Parathyroid adenoma (tissue), 2 donors: ENCODE measurements at regions not wholly inside any gene's neighbourhood (a gene's known extent, or its start where the extent isn't known, plus 50 kb on each side); places are given as distances from the start of the nearest gene placed in this dataset.

Source experiments
- H2AFZ ChIP-seq: fragments of 300-600 bp; sonication (generic); one replicate; pipeline ENCODE4 v1.7.0; 2017; ENCODE audit warnings: antibody characterized with exemption, mild to moderate bottlenecking
- H3K27ac ChIP-seq: fragments of 300-600 bp; sonication (generic); one replicate; pipeline ENCODE4 v1.7.0; 2017
- H3K27me3 ChIP-seq: fragments of 300-600 bp; sonication (generic); one replicate; pipeline ENCODE4 v1.7.0; 2017; ENCODE audit warnings: low read length; ENCODE audit not compliant: control insufficient read depth, insufficient read depth
- H3K36me3 ChIP-seq: fragments of 300-600 bp; sonication (generic); one replicate; pipeline ENCODE4 v1.7.0; 2017; ENCODE audit warnings: low read length; ENCODE audit not compliant: control insufficient read depth, insufficient read depth
- H3K4me1 ChIP-seq: fragments of 300-600 bp; sonication (generic); one replicate; pipeline ENCODE4 v1.7.0; 2017; ENCODE audit warnings: control low read depth
- H3K4me2 ChIP-seq: fragments of 300-600 bp; sonication (generic); one replicate; pipeline ENCODE4 v1.7.0; 2017; ENCODE audit warnings: low read length
- H3K4me3 ChIP-seq: fragments of 300-600 bp; sonication (generic); one replicate; pipeline ENCODE4 v1.7.0; 2017; ENCODE audit warnings: low read depth, low read length
- H3K79me2 ChIP-seq: fragments of 300-600 bp; sonication (generic); one replicate; pipeline ENCODE4 v1.7.0; 2017; ENCODE audit warnings: control low read depth
- H3K9ac ChIP-seq: fragments of 300-600 bp; sonication (generic); one replicate; pipeline ENCODE4 v1.7.0; 2017; ENCODE audit warnings: mild to moderate bottlenecking
- H3K9me3 ChIP-seq: fragments of 300-600 bp; sonication (generic); one replicate; pipeline ENCODE4 v1.7.0; 2017; ENCODE audit warnings: low read length; ENCODE audit not compliant: control insufficient read depth
- TF ChIP-seq, protein P1 (sequence below): fragments of 300-600 bp; sonication (generic); IDR thresholded peaks from one replicate; pipeline ENCODE4 v1.7.0; 2017; ENCODE audit warnings: antibody characterized with exemption, mild to moderate bottlenecking
- donor health status: primary hyperparathyroidism.

GRCh38 chr1:80436851-80437250, 1363.9 kb upstream of the ADGRL2 start:
- H3K4me2 ChIP-seq, result no peak overlapping the region
- no peaks in the 10 kb centered on the region for H3K27me3 ChIP-seq
- no peaks in the 10 kb centered on the region for H3K36me3 ChIP-seq
- no peak overlapping the region for H3K27ac ChIP-seq
- H3K4me1 ChIP-seq, result no peaks in the 10 kb centered on the region
- H3K9ac ChIP-seq, result no peak overlapping the region
- H3K79me2 ChIP-seq, result no peaks in the 10 kb centered on the region
- H2AFZ ChIP-seq, result no peak overlapping the region
- H3K4me3 ChIP-seq, result no peak overlapping the region
- TF ChIP-seq, protein P1, sequence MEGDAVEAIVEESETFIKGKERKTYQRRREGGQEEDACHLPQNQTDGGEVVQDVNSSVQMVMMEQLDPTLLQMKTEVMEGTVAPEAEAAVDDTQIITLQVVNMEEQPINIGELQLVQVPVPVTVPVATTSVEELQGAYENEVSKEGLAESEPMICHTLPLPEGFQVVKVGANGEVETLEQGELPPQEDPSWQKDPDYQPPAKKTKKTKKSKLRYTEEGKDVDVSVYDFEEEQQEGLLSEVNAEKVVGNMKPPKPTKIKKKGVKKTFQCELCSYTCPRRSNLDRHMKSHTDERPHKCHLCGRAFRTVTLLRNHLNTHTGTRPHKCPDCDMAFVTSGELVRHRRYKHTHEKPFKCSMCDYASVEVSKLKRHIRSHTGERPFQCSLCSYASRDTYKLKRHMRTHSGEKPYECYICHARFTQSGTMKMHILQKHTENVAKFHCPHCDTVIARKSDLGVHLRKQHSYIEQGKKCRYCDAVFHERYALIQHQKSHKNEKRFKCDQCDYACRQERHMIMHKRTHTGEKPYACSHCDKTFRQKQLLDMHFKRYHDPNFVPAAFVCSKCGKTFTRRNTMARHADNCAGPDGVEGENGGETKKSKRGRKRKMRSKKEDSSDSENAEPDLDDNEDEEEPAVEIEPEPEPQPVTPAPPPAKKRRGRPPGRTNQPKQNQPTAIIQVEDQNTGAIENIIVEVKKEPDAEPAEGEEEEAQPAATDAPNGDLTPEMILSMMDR, result no peak
- H3K9me3 ChIP-seq, result no peaks in the 10 kb centered on the region

GRCh38 chr1:80427881-80428280, 1372.9 kb upstream of the ADGRL2 start:
- Histone ChIP-seq H3K36me3 (no peaks in the 10 kb centered on the region), H3K79me2 (no peaks in the 10 kb centered on the region), H3K27ac (no peak overlapping the region), H3K9me3 (no peaks in the 10 kb centered on the region), H3K4me1 (no peaks in the 10 kb centered on the region), H3K4me2 (no peak overlapping the region), H3K9ac (no peak overlapping the region), H3K27me3 (no peaks in the 10 kb centered on the region), H2AFZ (no peak overlapping the region), H3K4me3 (no peak overlapping the region)
- TF ChIP-seq, protein P1, result no peak

GRCh38 chr1:80424249-80424648, 1376.5 kb upstream of the ADGRL2 start:
- Histone ChIP-seq H2AFZ (no peak overlapping the region), H3K9me3 (no peaks in the 10 kb centered on the region), H3K36me3 (no peaks in the 10 kb centered on the region), H3K27me3 (no peaks in the 10 kb centered on the region), H3K4me2 (no peak overlapping the region), H3K27ac (no peak overlapping the region), H3K4me1 (no peaks in the 10 kb centered on the region), H3K9ac (no peak overlapping the region), H3K4me3 (no peak overlapping the region), H3K79me2 (no peaks in the 10 kb centered on the region)
- TF ChIP-seq, protein P1, result no peak

- H3K9me3 ChIP-seq, result no peaks in the 10 kb centered on the region
- no peak overlapping the region for H3K9ac ChIP-seq
- no peaks in the 10 kb centered on the region for H3K4me1 ChIP-seq
- H3K4me2 ChIP-seq, result no peak overlapping the region
- H2AFZ ChIP-seq, result no peak overlapping the region
- no peaks in the 10 kb centered on the region for H3K27me3 ChIP-seq
- TF ChIP-seq, protein P1, result no peak
- no peak overlapping the region for H3K4me3 ChIP-seq
- no peaks in the 10 kb centered on the region for H3K36me3 ChIP-seq
- H3K79me2 ChIP-seq, result no peaks in the 10 kb centered on the region
- no peak overlapping the region for H3K27ac ChIP-seq
Observed at GRCh38 chr1:80418134-80418533, 1382.6 kb upstream of the ADGRL2 start.

- TF ChIP-seq, protein P1, result no peak
- no peak overlapping the region for H2AFZ ChIP-seq
- no peaks in the 10 kb centered on the region for H3K36me3 ChIP-seq
- no peaks in the 10 kb centered on the region for H3K79me2 ChIP-seq
- no peaks in the 10 kb centered on the region for H3K4me1 ChIP-seq
- no peak overlapping the region for H3K4me3 ChIP-seq
- no peaks in the 10 kb centered on the region for H3K9me3 ChIP-seq
- H3K27ac ChIP-seq, result no peak overlapping the region
- H3K27me3 ChIP-seq, result no peaks in the 10 kb centered on the region
- H3K4me2 ChIP-seq, result no peak overlapping the region
- H3K9ac ChIP-seq, result no peak overlapping the region
Observed at GRCh38 chr1:80417671-80418070, 1383.1 kb upstream of the ADGRL2 start.
